ENCODE measurements at regions not wholly inside any gene's neighbourhood (a gene's known extent, or its start where the extent isn't known, plus 50 kb on each side); places are given as distances from the start of the nearest gene placed in this dataset.

DNA sequence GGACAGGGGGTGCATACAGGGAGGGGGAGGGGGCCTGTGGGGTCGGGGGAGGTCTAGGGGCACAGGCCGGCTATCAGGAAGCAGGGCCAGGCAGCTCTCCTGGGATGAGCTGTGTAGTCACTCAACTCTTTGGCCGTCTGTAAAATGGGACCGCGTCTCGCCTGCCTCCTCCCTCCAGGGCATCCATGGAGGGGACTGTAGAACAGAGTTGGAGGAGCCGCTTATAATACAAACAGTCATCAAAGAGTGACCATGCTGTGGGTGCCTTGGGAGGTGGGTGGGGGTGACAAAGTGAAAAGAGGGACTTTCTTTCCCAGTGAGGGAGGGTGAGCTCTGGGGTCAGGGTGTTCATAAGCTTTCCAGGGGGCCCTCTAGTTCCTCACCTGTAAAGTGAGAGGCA, 169.6 kb upstream of the HAAO start:
- DNase-seq: peak in 1 of 3 donors; percentile 29
- intact Hi-C loops (cut with DNase I, micrococcal nuclease): no loop called here
- Histone ChIP-seq H3K36me3 (ENCODE audit: low read depth) (no peaks in the 10 kb centered on the region), H3K4me1 (ENCODE audit: low read depth) (peaks cover 7% of the 10 kb centered on the region), H3K9me3 (no peaks in the 10 kb centered on the region), H3K4me3 (no peak overlapping the region)
- no peak for ATAC-seq
- TF ChIP-seq, protein P1, sequence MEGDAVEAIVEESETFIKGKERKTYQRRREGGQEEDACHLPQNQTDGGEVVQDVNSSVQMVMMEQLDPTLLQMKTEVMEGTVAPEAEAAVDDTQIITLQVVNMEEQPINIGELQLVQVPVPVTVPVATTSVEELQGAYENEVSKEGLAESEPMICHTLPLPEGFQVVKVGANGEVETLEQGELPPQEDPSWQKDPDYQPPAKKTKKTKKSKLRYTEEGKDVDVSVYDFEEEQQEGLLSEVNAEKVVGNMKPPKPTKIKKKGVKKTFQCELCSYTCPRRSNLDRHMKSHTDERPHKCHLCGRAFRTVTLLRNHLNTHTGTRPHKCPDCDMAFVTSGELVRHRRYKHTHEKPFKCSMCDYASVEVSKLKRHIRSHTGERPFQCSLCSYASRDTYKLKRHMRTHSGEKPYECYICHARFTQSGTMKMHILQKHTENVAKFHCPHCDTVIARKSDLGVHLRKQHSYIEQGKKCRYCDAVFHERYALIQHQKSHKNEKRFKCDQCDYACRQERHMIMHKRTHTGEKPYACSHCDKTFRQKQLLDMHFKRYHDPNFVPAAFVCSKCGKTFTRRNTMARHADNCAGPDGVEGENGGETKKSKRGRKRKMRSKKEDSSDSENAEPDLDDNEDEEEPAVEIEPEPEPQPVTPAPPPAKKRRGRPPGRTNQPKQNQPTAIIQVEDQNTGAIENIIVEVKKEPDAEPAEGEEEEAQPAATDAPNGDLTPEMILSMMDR (IDR thresholded peaks at IDR 0.05): no peak

DNA sequence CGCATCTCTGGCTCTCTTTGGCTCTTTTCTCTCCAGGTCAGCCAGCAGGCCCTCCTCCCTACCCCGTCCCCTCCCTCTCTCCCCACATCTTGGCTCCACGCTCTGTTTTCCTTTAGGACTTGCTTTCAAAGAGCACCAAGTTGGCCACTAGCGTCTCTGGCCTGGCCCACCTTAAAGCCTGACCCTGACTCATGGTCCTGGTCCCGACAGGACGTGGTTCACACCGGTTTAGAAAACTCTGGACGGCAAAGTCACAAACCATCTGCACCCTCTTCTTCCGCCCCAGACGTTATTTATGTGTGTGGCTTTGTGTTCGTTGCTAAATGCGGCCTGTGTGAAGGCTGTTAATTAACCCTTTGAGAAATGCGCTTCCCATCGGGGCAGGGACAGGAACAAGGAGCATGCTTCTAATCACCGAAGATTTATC, 169.0 kb upstream of the HAAO start:
- DNase-seq (peak in 1 of 3 donors; percentile 47), ATAC-seq (no peak)
- intact Hi-C loops (cut with DNase I, micrococcal nuclease): no loop called here
- H3K36me3 ChIP-seq (ENCODE audit: low read depth): no peaks in the 10 kb centered on the region
- peaks cover 12% of the 10 kb centered on the region for H3K4me1 ChIP-seq (ENCODE audit: low read depth)
- TF ChIP-seq, protein P1 (IDR thresholded peaks at IDR 0.05): no peak
- H3K9me3 ChIP-seq: no peaks in the 10 kb centered on the region
- no peak overlapping the region for H3K4me3 ChIP-seq

DNA sequence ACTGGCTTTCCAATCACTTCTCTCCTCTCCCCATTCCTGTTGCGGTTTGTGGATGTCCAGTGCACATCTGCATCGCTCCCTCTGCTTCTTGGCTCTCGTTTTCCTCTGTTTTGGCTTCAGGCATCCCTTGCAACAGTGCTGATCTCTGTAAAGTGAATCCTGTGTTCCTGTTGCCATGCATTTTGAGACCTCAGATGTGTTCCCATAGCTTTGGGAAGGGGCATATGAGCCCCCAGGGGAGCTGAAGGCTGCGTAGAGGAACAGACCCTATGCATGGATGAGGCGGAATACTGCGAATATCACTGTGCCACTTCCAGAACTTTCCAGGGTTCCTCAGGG, 168.4 kb upstream of the HAAO start:
- ATAC-seq: no peak
- H3K36me3 ChIP-seq (ENCODE audit: low read depth): no peaks in the 10 kb centered on the region
- no peak overlapping the region for H3K4me3 ChIP-seq
- DNase-seq: no peak
- intact Hi-C loops (cut with DNase I, micrococcal nuclease): no loop called here
- H3K9me3 ChIP-seq: no peaks in the 10 kb centered on the region
- peaks cover 12% of the 10 kb centered on the region for H3K4me1 ChIP-seq (ENCODE audit: low read depth)
- TF ChIP-seq, protein P1 (IDR thresholded peaks at IDR 0.05): no peak

DNA sequence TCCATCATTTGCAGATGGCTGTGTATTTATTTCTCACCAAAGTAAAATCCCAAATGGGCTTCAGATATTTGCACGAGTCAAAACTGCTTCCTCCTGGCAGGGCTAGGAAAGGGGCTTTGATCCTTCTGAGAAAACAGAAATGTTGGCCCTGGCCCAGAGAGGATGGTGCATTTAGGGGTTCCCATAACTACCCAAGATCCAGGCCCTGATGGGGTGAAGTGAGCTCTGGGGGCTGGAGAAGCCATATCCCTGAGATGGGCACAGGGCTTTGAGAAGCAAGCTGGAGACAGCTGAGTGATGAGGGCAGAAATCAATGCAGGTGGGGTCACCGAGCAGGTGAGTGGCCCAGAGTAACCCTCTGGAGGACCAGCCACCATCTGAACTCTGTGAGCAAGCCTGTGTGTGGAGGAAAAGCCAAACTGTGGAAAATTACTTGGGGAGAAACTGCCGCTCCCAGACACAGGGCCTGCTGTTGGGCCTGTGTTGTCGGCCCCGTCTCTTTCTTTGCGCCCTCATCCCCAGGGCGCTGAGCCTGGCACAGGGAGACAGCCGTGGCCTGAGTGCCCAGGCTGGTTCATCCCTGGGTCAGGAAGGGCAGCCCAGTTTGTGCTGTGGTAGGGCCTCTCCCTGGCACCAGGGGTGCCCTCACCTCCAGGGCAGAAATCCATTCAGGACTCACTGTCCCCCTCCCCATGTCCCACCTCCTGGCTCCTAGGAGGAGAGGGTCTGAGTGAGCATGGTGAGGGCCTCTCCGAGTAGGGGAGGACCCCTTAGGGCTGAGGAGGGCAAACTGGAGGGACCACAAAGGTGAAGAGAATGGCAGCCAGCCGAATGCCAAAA, 167.8 kb upstream of the HAAO start:
- Histone ChIP-seq H3K9me3 (no peaks in the 10 kb centered on the region), H3K36me3 (ENCODE audit: low read depth) (no peaks in the 10 kb centered on the region), H3K4me3 (no peak overlapping the region), H3K4me1 (ENCODE audit: low read depth) (peaks cover 12% of the 10 kb centered on the region)
- ATAC-seq (no peak), DNase-seq (peak in 1 of 3 donors; percentile 37)
- TF ChIP-seq, protein P1 (IDR thresholded peaks at IDR 0.05): no peak
- intact Hi-C loops (cut with DNase I, micrococcal nuclease): no loop called here

DNA sequence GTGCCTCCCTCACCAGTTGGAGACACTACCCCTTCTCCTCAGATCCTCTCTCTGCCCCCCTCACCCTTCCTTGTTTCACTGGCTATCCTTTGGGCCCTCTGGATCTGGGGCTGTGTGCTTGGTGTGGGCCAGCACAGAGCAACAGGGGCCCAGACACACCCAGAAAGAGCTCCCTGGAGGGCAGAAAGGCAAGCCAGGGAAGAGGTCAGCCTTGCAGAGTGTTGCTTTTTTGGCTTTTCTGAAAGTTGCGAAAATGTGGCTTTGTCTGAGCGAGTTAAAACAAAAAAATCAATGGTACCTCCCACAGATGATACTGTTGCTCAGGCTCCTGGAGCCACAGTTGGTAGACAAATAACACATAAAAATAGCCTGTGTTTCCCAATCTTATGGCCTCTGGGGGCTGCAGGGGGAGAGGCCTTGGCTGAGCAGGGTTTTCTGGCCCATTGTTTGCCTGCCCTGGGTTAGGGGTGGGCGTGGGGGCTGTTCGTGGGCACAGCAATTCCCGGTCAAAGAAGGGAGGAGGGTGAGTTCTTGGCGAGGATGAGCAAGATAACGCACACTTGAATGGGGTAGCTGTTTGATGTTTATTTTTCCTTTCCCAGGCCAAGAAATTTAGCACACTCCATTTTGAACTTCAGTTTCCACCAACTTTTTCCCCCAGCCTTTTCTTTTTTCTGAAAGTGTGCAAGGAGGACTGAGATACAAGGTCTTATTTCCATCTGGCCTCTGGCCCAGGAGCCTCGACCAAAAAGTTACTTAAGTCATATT, 167.0 kb upstream of the HAAO start:
- H3K4me3 ChIP-seq: no peak overlapping the region
- peaks cover 15% of the 10 kb centered on the region for H3K4me1 ChIP-seq (ENCODE audit: low read depth)
- DNase-seq (peak in 1 of 3 donors; percentile 48), ATAC-seq (no peak)
- H3K36me3 ChIP-seq (ENCODE audit: low read depth): no peaks in the 10 kb centered on the region
- intact Hi-C loops (cut with DNase I, micrococcal nuclease): no loop called here
- H3K9me3 ChIP-seq: no peaks in the 10 kb centered on the region
- TF ChIP-seq, protein P1 (IDR thresholded peaks at IDR 0.05): no peak
